Gastrocnemius medialis (tissue), 4 donors: ENCODE measurements at regions not wholly inside any gene's neighbourhood (a gene's known extent, or its start where the extent isn't known, plus 50 kb on each side); places are given as distances from the start of the nearest gene placed in this dataset.

ENCODE experiments used
- ATAC-seq, 2 donors: fragments of 150-250 bp; one replicate each; pipeline ENCODE4 v1.9.1; 2016
- DNase-seq, 2 donors: peaks; one replicate each; pipeline ENCODE4 v3.0.0-alpha.2; 2019
- H3K27ac ChIP-seq, 4 donors: fragments of 200-600 bp; sonication (generic); 1 replicate in 1 of 4; 2 replicates in 3 of 4; pipeline ENCODE4 v1.5.1; 2016 to 2018; ENCODE audit warnings: mild to moderate bottlenecking in 2 of 4, moderate library complexity in 1 of 4
- H3K27me3 ChIP-seq, 3 donors: fragments of 200-600 bp; sonication (generic) in 2 of 3; 1 replicate in 1 of 3; 2 replicates in 2 of 3; pipeline versions ENCODE4 v1.5.1 to v1.6.0; 2016 to 2019; ENCODE audit warnings: mild to moderate bottlenecking in 1 of 3, moderate library complexity in 1 of 3
- H3K36me3 ChIP-seq, 2 donors: fragments of 200-600 bp; sonication (generic) in 1 of 2; one replicate each; pipeline ENCODE4 v1.5.1; 2017 to 2018
- H3K4me1 ChIP-seq, 2 donors: fragments of 200-600 bp; sonication (generic) in 1 of 2; one replicate each; pipeline ENCODE4 v1.5.1; 2016 to 2017; ENCODE audit warnings: mild to moderate bottlenecking in 2 of 2
- H3K4me3 ChIP-seq, 4 donors: fragments of 200-600 bp; sonication (generic) in 3 of 4; 1 replicate in 1 of 4; 2 replicates in 3 of 4; pipeline ENCODE4 v1.5.1; 2016 to 2019; ENCODE audit warnings: mild to moderate bottlenecking in 2 of 4
- H3K9me3 ChIP-seq, 3 donors: fragments of 200-600 bp; sonication (generic) in 2 of 3; 1 replicate in 1 of 3; 2 replicates in 2 of 3; pipeline ENCODE4 v1.5.1; 2016 to 2019
- POLR2A ChIP-seq, 2 donors: fragments of 450-650 bp; IDR thresholded peaks; one replicate each; pipeline ENCODE4 v1.6.1; 2017; ENCODE audit warnings: antibody characterized with exemption in 2 of 2, mild to moderate bottlenecking in 2 of 2, moderate library complexity in 2 of 2
- in situ Hi-C, 4 donors: fragments of 200-750 bp; cut with MboI; loops; one replicate each; pipeline versions ENCODE4 v1.15.0 to v1.8.0; 2017; ENCODE audit warnings: low sequenced_read_pairs in 4 of 4
- intact Hi-C: fragments of 100-400 bp; cut with DNase I; formaldehyde crosslinking; loops from one replicate; pipeline ENCODE4 v1.15.1; 2023; ENCODE audit warnings: low total_unique reads
- TF ChIP-seq, protein P1 (sequence below), 5 experiments: fragments of 450-650 bp in 3 of 5; fragments of 200-600 bp in 2 of 5; sonication (generic) in 2 of 5; IDR thresholded peaks in 4 of 5; conservative IDR thresholded peaks in 1 of 5; 1 replicate in 4 of 5; 2 replicates in 1 of 5; pipeline ENCODE4 v1.5.1; 2016 to 2019; ENCODE audit warnings: antibody characterized with exemption in 5 of 5, mild to moderate bottlenecking in 3 of 5, moderate library complexity in 3 of 5

DNA sequence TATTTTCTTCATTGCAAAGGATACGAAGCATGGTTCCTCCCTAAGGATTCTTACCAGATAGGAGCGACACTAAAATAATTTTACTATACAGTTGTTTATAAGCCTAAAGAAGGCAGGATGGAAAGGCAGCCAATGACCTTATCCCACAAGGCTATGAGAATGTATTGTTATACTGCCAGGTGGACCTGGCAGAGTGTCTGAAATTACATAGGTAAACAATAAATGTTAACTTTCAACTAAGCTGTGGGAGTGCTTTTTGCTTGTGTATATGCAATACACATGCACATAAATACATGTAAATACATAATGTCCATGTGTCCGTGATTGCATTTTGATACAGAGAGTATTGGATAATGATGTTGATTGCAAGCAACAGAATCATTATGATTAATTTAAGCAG is 850.6 kb downstream of the CENPC start:
- Histone ChIP-seq H3K9me3 (no peaks in the 10 kb centered on the region), H3K4me1 (no peaks in the 10 kb centered on the region), H3K4me3 (no peak overlapping the region), H3K27ac (no peak overlapping the region), H3K27me3 (no peaks in the 10 kb centered on the region), H3K36me3 (no peaks in the 10 kb centered on the region)
- TF ChIP-seq POLR2A (IDR thresholded peaks at IDR 0.05) = no peak
- TF ChIP-seq, protein P1, sequence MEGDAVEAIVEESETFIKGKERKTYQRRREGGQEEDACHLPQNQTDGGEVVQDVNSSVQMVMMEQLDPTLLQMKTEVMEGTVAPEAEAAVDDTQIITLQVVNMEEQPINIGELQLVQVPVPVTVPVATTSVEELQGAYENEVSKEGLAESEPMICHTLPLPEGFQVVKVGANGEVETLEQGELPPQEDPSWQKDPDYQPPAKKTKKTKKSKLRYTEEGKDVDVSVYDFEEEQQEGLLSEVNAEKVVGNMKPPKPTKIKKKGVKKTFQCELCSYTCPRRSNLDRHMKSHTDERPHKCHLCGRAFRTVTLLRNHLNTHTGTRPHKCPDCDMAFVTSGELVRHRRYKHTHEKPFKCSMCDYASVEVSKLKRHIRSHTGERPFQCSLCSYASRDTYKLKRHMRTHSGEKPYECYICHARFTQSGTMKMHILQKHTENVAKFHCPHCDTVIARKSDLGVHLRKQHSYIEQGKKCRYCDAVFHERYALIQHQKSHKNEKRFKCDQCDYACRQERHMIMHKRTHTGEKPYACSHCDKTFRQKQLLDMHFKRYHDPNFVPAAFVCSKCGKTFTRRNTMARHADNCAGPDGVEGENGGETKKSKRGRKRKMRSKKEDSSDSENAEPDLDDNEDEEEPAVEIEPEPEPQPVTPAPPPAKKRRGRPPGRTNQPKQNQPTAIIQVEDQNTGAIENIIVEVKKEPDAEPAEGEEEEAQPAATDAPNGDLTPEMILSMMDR (IDR thresholded peaks at IDR 0.05 in 4 of 5, conservative IDR thresholded peaks at IDR 0.05 in 1 of 5) = no peak
- ATAC-seq = no peak
- intact Hi-C loops (no loop called here), in situ Hi-C loops (no loop called here)
- no peak for DNase-seq

DNA sequence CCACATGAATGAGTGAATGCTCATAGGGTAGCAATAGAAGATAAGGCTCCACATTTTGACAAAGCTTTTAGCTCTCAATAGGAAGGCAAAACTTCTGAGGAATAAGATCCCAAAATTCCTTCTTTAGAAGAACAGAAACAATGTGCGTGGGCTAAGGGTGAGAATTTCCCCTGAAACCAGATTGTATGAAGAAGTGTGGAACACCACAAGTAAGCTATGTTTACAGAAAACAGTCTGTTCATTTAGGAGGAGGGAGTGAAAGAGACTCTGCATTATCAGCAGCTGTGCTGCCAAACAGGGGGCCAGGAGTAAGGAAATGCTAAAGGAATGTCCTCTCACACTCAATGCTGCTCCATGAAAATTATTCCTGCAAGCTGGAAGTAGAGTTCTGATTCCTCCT is 851.6 kb downstream of the CENPC start:
- Histone ChIP-seq H3K9me3 (no peaks in the 10 kb centered on the region), H3K4me1 (no peaks in the 10 kb centered on the region), H3K36me3 (no peaks in the 10 kb centered on the region), H3K27me3 (no peaks in the 10 kb centered on the region), H3K27ac (no peak overlapping the region), H3K4me3 (no peak overlapping the region)
- intact Hi-C loops = no loop called here
- ATAC-seq = no peak
- DNase-seq = no peak
- no peak for TF ChIP-seq POLR2A (IDR thresholded peaks at IDR 0.05)
- TF ChIP-seq, protein P1 (IDR thresholded peaks at IDR 0.05 in 4 of 5, conservative IDR thresholded peaks at IDR 0.05 in 1 of 5) = no peak
- in situ Hi-C loops = no loop called here

DNA sequence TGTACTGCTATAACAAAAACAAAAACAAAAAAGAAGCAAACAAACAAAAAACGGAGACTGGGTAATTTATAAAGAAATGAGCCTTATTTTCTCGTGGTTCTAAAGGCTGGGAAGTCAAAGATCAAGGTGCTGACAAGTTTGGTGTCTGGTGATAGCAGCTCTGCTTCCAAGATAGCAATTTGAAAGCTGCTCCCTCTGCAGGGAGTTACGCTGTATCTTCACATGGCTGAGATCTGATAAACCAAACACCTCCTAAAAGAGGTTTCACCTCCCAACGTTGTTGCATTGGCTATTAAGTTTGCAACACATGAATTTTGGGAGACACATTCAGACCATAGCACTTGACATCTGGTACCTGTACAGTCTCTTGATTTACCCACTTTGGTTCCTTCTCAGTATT is 854.2 kb downstream of the CENPC start:
- DNase-seq = no peak
- no peak overlapping the region for H3K27ac ChIP-seq
- H3K4me1 ChIP-seq = no peaks in the 10 kb centered on the region
- no peaks in the 10 kb centered on the region for H3K9me3 ChIP-seq
- ATAC-seq = no peak
- H3K27me3 ChIP-seq = no peaks in the 10 kb centered on the region
- no peak for TF ChIP-seq POLR2A (IDR thresholded peaks at IDR 0.05)
- TF ChIP-seq, protein P1 (IDR thresholded peaks at IDR 0.05 in 4 of 5, conservative IDR thresholded peaks at IDR 0.05 in 1 of 5) = no peak
- no peaks in the 10 kb centered on the region for H3K36me3 ChIP-seq
- no peak overlapping the region for H3K4me3 ChIP-seq
- intact Hi-C loops (no loop called here), in situ Hi-C loops (no loop called here)

DNA sequence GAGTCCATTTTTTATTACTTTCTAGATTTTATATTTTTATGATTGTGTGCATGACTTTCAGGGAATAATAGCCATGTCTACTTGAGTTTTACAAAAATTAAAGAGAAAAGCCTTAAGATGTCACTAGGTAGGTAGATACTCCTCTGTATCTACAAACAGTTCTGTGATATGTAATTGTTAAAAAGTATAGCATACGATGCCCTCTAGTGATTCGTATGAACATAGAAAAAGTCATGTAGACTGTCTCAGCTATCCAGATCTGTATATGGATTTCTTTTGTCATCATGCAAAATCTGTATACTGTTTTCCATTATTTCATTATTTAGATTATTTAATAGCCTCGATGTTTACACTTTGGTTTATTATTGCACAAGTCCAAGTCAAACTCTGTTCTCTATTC is 856.6 kb downstream of the CENPC start:
- H3K4me1 ChIP-seq = no peaks in the 10 kb centered on the region
- no peak for TF ChIP-seq POLR2A (IDR thresholded peaks at IDR 0.05)
- TF ChIP-seq, protein P1 (IDR thresholded peaks at IDR 0.05 in 4 of 5, conservative IDR thresholded peaks at IDR 0.05 in 1 of 5) = no peak
- no peak for ATAC-seq

DNA sequence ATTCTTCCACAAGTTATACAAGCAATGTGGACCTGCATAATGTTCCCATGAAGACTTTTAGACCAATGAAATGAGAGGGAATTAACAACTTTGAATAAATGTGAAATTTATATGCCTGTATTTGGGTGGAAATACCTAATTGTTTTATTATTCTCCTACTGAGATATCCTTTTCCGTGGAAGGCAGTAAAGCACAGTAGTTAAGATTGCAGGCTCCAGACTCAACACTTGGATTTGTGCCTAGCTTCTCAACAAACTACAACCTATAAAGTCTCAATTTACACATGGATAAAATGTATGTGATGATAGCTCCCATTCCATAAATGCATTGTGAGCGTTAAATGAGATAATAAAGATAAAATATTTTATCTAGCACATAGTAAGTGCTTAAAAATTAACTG is 857.8 kb downstream of the CENPC start:
- Histone ChIP-seq H3K9me3 (no peaks in the 10 kb centered on the region), H3K4me1 (no peaks in the 10 kb centered on the region), H3K27ac (no peak overlapping the region), H3K4me3 (no peak overlapping the region), H3K36me3 (no peaks in the 10 kb centered on the region), H3K27me3 (no peaks in the 10 kb centered on the region)
- DNase-seq (no peak), ATAC-seq (no peak)
- intact Hi-C loops (no loop called here), in situ Hi-C loops (no loop called here)
- TF ChIP-seq POLR2A (IDR thresholded peaks at IDR 0.05) = no peak
- TF ChIP-seq, protein P1 (IDR thresholded peaks at IDR 0.05 in 4 of 5, conservative IDR thresholded peaks at IDR 0.05 in 1 of 5) = no peak

More for the DNA sequence above, 856.6 kb downstream of the CENPC start:
- intact Hi-C loops (no loop called here), in situ Hi-C loops (no loop called here)
- DNase-seq = no peak
- Histone ChIP-seq H3K36me3 (no peaks in the 10 kb centered on the region), H3K27me3 (no peaks in the 10 kb centered on the region), H3K4me3 (no peak overlapping the region), H3K27ac (no peak overlapping the region), H3K9me3 (no peaks in the 10 kb centered on the region)
